ENCODE measurements at regions not wholly inside any gene's neighbourhood (a gene's known extent, or its start where the extent isn't known, plus 50 kb on each side); places are given as distances from the start of the nearest gene placed in this dataset.

GRCh38 chr16:47886139-47886538, 269.7 kb downstream of the ABCC12 start:
- no peak for TF ChIP-seq CTCF (IDR thresholded peaks at IDR 0.05; ENCODE audit: extremely low read depth, missing control alignments)
- no peak for DNase-seq (ENCODE audit: low spot score)

- TF ChIP-seq CTCF (IDR thresholded peaks at IDR 0.05; ENCODE audit: extremely low read depth, missing control alignments), result no peak
- no peak for DNase-seq (ENCODE audit: low spot score)
These were observed 270.3 kb downstream of the ABCC12 start for GRCh38 chr16:47885489-47885888.

GRCh38 chr16:47884116-47884725, 271.6 kb downstream of the ABCC12 start:
- TF ChIP-seq CTCF (IDR thresholded peaks at IDR 0.05; ENCODE audit: extremely low read depth, missing control alignments), result no peak
- DNase-seq (ENCODE audit: low spot score), result no peak

DNA sequence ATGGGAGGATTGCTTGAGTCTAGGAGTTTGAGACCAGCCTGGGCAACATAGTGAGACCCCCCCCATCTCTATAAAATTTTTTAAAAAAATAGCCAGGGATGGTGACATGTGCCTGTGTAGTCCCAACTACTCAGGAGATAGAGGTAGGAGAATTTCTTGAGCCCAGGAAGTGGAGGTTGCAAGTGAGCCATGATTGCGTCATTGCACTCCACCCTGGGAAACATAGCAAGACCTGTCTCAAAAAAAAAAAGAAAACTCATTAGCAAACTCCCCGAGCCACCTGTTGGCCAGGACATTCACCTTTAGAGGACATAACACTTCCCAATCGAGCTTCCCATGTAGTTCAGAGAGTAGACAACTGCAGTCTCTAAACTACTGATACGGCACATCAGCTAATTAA, 274.2 kb downstream of the ABCC12 start:
- no peak for DNase-seq (ENCODE audit: low spot score)
- no peak for TF ChIP-seq CTCF (IDR thresholded peaks at IDR 0.05; ENCODE audit: extremely low read depth, missing control alignments)

DNA sequence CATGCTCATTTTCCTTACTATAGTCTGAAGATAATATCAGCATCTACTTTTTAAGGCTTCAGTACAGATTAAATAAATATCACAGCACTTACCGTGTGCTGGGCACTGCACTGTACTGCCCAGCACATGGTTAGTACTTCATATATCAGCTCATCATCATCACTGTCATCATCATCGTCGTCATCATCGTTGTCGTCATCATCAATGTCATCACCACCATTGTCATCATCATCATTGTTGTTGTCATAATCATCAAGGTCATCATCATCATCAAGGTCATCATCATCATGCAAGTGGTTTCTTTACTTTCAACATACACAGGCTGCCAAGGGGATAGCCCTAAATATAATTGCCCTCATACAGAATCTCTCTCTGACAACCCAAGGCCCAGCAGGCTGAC, 275.1 kb downstream of the ABCC12 start:
- TF ChIP-seq CTCF (IDR thresholded peaks at IDR 0.05; ENCODE audit: extremely low read depth, missing control alignments), result no peak
- DNase-seq (ENCODE audit: low spot score), result no peak

- no peak for DNase-seq (ENCODE audit: low spot score)
- no peak for TF ChIP-seq CTCF (IDR thresholded peaks at IDR 0.05; ENCODE audit: extremely low read depth, missing control alignments)
These were observed 278.6 kb downstream of the ABCC12 start for GRCh38 chr16:47877166-47877565.

DNA sequence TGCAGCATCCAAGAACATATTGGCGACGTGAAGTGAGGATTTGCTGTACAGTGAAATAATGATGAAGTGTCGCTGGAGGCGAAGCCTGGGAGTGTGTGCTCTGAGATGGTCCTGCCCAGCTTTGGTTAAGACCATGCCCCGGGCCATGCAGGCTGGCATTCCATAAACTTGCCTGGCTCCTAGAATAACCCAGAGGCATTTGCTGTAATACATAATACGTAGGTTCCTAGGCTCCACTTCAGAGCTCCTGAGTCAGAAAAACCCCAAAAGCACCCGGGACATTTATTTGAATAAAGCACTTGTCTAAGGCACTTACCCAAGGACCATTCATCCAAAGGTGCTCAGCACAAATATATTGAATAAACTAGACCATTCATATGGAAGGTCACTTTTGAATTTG, 279.3 kb downstream of the ABCC12 start:
- DNase-seq (ENCODE audit: low spot score), result no peak
- no peak for TF ChIP-seq CTCF (IDR thresholded peaks at IDR 0.05; ENCODE audit: extremely low read depth, missing control alignments)

Measured in GM20000 (cell line).